IPS-NIHi11 (cell line): ENCODE measurements at regions not wholly inside any gene's neighbourhood (a gene's known extent, or its start where the extent isn't known, plus 50 kb on each side); places are given as distances from the start of the nearest gene placed in this dataset.

ENCODE experiments used
- DNase-seq: peaks from one replicate; pipeline ENCODE4 v3.0.0; 2012; ENCODE audit warnings: mixed read lengths, low spot score

DNA sequence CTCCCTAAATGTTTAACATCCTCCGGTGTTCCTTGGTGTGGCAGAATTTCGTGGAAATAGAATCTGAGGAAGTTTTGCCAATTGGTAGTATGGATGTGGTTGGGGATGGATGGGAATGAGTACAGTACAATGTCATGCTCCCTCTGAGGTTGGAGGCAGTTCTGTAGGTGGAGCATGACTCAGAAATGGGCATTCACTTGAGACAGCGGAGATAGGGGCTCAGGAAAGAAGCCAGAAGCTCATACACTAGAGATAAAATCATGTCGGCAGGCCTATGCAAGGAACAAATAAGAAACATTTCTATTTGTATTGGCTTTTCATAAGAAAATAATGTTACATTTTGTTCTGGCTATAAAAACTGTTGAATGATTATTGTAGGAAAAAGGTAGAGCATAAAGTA, 196.0 kb downstream of the URB2 start:
- no peak for DNase-seq

DNA sequence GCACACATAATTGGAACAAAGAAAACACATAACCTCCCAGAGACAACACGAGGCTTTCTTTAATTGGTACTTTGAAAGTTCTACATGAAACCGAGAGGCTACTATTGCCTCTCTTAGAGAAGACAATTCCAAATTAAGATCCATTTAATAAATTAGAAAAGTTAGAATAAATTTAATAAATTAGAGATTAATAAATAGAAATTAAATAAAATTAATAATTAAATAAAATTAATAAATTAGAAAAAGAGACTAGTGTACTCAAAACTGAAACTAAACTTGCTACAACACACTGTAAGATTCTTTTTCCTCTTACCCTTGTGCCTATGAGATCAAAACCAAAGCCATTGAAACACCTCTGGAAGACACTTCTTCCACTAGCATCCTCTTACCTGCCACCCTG, 199.0 kb downstream of the URB2 start:
- no peak for DNase-seq

DNA sequence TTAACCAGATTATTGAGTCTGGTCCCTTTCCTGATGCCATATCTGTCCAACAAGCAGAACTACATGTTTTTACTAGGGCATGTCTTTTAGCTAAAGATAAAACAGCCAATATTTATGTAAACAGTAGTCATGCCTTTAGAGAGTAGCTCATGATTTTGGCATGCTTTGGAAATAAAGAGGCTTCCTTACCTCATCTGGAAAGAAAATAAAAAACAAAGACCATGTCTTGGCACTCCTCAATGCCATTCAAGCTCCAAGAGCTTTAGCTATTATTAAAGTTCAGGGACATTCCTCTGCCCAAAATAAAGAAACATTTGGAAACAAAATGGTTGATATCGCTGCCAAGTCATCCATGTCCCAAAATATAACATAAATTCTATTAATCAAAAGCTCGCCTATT, 202.4 kb downstream of the URB2 start:
- DNase-seq, result no peak

DNA sequence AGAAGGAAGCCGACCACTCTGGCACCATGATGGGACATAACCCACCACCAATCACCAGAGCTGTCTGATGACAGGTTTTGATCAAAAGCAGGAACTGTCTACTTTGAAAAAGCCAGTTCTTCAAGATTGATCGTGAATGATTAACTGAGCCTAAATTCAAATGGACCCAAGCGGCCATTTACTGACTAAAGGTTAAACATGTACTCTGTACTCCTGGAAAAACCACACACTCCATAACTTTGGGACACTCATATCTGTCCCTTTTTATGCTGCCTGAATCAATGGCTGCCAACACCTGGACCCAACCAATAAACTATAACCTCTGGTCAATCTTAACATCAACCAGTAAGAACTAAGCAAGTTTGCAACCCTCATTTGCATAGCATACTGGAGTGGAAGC, 206.6 kb downstream of the URB2 start:
- DNase-seq, result no peak

DNA sequence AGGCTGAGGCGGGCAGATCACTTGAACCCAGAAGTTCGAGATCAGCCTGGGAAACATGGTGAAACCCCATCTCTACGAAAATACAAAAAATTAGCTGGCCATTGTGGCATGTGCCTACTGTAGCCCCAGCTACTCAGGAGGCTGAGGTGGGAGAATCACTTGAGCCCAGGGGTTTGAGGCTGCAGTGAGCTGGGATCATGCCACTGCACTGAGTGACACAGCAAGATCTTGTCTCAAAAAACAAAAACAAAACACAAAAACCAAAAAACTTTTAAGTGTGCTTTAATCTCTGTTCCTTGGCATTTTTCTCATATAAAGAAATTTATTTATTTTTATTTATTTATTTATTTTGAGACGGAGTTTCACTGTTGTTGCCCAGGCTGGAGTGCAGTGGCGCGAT, 208.2 kb downstream of the URB2 start:
- no peak for DNase-seq

DNA sequence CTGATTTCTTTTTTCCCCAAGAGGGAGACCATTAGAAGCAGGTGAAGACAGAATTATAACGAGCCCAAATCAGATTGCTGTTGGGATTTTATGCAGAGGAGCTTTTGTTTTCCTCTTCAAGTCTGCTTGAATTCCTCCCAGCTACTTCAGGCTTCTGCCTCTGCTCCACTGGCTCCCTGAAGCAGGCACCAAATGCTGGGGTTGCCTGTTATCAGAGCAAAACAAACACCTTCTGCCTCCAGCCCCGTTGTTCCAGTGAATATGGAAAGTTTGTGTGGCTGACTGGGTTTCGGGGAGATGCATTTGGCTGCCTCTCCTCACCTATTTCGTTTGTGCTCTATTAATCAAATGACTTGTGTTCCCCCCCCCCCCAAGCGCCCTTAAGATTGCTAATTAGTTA, 209.2 kb downstream of the URB2 start:
- DNase-seq, result no peak

DNA sequence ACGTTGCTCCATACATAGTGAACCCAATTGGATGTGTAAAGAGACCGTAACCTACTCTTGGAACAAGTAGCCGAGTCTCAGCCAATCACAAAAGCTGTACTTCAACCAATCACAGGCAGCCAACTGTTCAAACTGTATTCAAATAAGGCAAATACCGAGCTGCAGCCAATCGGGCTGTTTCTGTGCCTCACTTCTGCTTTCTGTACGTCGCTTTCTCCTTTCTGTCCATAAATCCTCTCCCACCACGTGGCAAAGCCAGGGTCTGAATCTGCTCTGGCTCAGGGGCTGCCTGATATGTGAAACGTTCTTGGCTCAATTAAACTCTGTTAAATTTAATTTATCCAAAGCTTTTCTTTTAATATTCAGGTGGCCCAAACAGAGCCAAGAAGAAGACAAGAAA, 210.3 kb downstream of the URB2 start:
- no peak for DNase-seq

DNA sequence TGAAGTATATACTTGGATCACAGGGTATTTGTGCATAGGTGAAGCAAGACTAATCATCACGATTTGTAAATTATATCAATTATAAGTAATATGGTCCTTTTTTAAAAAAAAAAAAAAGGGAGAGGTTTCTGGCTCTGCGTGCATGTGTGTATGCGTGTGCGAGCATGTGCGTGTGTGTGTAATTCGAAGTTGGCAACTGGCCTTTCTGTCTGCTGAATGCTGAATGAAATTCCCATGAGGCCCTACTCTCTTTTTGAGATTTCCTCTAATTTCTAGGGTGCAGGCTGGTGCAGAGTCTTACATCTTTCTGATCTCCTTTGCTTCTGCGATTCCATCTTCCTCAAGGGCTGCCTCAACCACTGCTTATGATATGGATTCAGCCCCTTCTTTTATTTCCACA, 212.2 kb downstream of the URB2 start:
- DNase-seq, result no peak

DNA sequence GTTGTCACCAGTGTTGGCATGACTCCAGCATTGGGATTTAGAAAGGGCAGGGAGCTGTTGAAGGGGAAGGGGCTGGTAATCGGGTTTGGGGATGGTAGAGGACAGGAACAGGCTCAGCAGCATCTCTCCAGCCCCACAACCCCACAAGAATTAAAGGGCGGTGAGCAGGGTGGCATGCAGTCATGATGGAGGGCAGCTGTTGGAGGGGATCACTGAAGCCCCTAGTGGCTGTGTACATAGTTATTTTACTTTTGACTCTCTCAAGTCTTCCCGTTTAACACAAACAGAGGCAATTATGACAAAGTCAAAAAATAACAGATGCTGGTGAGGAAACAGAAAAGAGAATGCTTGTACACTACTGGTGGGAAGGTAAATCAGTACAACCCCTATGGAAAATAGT, 213.8 kb downstream of the URB2 start:
- DNase-seq, result no peak

DNA sequence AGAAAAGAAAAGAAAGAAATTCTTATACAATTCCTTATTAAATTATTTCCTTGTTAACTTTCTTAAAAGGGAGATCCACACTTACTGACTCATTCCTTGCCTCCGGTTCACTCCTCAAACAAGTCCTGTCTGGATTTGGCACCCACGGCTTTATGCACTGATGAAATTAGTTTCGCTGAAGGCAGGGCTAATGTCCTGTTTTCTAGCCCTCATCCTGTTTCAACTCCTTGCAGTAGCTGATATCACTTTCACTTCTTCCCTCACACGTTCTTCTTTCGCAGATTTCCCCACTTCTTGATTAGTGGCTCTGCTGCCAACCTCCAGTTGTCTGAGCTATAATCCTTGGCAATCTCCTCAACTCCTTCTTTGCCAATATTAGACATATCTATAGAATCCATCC, 215.2 kb downstream of the URB2 start:
- DNase-seq, result no peak

DNA sequence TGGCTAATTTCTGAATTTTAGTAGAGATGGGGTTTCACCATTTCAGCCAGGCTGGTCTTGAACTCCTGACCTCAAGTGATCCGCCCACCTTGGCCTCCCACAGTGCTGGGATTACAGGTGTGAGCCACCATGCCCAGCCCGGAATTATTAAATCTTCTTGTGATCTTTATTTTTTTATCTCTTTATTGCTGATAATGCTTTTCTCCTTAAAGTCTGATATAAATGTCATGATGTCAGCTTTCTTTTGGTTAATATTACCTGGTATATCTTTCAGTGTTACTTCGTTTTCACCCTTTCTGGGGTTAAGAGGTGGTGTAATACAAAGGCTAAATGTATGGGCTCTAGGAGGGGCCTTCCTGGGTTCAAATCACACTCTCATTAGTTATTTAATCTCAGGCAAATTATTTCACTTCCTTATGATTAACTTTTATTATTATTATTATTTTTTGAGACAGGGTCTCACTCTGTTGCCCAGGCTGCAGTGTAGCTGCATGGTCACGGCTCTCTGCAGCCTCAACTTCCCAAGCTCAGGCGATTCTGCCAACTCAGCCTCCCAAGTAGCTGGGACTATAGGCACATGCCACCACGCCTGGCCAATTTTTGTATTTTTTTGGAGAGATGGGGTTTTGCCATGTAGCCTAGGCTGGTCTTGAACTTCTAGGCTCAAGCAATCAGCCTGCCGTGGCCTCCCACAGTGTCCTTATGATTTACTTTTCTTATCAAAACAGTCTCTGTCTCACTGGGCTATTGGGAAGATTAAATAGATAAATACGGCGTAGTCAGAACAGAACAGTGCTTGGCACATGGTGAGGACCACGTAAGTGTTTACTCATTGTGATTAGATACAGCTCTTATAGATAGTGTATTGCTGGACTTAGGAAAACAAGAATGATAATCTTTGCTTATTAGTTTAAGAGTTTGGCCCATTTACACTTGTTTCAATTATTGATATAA, 216.5 kb downstream of the URB2 start:
- DNase-seq, result no peak

DNA sequence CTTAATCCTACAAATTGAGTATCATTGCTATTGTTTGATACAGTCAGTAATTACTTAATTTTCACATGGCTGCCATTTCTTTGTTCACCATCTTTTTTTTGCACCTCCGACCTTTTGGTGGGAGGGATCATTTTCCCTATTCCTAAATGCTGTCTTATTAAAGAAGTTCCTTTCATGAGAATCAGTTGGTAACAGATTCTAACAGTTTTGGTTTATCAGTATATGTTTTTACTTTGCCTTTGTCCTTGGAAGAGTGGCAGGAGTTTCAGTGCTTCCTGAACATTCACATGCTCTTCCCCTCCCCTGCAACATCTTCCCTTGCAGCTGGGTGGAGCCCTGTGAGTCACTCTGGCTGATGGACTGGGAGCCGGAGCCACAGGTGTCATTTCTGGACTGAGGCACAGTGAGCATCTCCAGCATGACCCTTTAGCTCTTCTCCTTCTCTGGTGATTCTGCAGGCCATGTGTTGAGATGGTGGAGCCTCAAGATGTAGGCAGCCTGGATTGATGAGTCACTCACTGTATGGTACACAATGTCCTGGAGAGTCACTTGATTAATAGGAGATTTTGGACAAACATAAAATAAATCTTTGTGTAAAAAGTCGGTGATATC, 217.7 kb downstream of the URB2 start:
- DNase-seq, result peak; percentile 19

DNA sequence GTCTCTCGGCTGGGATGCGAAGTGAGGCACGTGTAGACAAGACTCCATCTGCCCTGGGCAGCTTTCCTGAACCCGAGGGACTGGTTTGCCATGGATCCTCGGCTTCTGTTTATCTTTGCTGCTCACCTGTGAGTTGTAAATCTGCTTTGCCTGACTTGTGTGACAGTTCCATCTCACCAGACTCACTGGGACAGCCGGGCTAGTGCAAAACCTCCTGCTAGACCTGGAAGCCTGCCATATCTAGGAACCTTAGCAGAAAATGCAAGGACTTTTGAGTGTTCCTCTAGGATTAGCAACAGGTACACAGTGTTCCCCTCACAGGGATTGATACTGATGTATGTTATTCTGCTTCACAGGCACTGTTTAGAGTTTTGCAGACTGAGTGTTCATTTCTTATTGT, 218.6 kb downstream of the URB2 start:
- no peak for DNase-seq

DNA sequence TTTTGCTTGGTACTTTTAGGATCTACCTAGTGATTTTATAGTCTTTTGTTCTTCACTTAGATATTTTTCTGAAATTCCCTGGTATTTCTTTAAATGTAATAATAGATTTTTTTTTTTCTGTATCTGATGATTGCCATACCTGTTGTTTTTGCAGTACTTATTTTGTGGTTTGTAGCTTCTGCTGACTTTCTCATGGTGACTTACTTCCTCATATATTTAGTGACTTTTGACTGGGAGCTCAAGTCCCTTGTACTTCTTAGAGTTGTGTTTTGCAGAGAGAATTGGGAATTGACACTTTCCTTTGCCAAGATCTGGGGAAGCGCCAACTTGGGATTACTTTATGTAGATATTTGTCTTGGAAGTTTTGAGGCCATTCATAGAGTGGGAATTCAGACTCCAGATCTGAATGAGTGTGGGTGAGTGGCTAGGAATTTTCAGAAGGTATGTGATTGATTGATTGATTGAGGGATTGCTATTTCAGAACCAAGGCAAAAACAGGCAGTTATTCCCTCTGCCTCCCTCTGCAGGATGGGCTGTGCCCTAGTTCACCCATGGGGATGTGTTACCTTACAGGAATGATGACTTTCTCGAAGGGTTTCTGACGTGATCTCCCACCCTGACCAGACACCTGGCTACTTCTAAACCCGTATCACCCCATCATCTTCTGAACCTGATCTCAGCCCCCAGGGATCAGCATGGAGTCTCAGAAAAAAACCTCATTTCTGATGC, 219.5 kb downstream of the URB2 start:
- no peak for DNase-seq

DNA sequence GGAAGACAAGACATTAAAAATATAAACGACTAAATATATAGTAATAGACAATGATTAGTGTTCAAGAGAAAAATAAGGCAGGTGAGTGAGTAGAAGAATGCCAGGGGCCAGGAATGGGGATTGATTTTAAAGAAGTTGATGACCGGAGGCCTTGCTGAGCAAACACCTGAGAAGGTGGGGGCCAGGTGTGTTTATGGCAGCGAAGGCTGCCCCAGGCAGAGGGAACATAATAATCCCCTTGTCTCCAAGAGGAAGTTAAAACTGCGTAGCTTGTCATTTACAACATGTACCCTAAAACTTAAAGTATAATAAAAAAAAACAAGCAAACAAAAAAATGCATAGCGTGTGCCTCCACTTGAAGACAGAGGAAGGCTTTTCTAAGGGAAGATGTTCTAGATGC, 220.3 kb downstream of the URB2 start:
- no peak for DNase-seq

DNA sequence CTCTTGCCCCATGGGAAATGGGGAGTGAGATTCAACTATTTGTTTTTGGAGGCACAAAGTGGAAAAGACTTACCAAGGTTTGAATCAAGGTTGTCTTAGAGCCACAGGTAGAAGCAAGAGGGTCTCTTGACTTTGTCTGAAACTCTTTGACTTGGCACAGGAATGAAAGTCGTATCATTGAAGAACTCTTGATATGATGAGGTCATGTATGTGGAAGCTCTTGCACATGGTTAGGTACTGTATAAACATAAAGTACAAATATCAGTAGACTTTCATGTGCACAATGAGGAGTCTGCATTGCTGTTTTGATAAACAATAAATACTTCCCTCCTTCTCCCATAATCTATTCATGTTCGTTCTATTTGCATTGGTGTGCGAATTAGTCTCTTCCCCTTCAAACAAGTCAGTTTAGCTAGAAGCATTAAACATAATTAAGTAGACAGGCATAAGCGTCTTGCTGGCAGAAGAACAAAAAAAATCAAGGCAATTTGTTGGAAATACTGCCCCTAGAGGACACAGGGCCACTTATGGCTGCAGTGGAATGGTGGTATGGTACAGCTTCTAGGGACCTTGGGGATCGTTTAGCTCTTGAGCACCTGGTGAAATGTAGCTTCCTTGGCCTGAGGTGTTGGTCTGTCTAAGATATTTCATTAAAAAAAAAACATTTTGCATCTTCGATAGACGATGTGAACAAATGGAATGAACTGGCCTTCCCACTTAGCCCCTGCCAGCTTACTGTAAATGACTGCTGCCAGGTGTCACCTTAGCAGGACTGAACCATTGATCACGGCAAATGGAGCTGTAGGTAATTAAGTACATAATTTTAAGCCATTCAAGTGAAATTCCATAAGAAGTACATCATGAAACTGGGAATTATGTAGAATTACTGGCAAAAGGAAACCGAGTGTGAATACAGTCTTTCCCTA, 218.0 kb upstream of the GALNT2 start:
- DNase-seq, result peak; percentile 62

DNA sequence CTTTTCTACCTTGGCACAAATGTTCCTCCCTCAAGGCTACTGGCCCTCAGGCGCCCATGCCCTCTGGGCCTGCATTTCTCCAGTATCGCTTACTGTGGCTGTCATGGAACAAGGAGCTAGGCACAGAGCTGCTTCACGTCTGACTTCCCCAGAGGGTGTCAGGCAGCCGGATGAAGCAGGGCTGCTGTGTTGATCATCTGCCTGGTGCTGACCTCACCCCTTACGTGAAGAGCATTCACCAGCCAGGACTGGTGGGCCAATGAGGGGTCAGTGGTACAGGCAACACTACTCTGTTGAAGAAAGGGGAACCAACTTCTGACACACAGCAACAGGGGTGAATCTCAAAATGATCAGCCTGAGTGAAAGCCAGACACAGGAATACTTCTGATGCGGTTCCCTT, 215.5 kb upstream of the GALNT2 start:
- no peak for DNase-seq

DNA sequence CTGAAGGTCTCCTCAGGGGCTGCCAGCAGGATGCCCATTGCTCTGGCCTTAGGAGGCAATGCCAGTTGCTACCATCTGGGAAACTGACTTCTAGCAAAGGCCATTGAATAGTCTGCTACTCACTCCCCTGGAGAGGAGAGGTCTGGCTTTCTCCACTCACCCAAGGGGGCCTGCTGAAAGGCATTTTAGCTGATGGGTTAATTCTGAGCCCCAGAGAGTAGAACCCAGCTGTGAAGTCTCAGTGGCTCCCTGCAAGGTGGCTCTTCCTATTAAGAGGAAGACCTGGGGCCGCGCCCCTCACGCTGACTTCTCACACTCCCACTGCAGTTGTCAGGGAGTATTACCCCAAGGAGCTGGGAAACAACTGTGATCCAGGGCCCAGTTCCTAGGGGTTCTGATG, 213.3 kb upstream of the GALNT2 start:
- no peak for DNase-seq

DNA sequence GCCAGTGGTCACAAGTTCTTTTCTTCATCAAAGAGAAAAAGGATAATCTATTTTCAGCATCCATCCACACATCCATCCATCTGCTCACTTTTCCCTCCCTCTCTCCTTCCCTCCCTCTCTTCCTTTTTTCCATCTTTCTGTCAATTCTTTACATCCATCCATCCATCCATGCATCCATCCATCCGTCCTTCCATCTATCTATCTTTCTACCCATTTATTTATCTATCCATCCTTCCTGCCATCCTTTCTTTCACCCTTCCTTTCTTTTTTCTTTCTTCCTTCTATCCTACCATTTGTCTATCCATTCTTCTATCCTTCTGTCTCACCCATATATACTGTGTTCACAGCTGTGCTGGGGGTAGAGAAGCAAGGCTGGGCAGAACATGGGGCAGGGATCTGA, 212.4 kb upstream of the GALNT2 start:
- DNase-seq, result no peak

DNA sequence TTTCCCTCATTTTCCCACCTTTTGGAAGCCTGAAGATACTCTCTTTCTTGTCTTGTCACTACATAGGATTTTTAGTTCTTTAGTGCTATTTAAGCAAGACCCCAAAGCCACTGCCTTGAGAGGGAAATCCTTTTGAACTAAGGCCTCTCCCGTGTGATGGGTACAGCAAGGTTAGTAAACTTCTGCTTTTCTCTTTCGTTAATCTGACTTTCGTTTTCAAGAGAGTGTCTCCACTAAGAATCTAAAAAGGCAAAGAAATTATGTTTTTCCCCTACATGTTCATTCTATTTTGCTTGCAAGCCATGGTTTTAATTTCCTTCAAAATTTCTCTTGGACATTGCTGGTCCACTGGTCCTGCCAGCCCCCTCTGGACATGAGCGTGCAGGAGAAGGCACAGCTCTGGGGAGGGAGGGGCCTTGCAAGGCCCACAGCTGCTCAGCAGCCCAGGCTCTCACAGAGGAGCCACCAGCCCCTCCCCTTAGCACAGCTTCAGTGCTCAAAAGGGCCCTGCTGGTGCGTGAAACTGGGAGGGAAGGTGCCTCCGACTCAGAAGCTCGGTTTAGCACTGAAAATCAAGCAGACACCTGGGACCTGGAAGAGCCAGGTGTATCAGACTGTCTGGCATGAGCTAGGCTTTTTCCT, 210.9 kb upstream of the GALNT2 start:
- peak; percentile 21 for DNase-seq

DNA sequence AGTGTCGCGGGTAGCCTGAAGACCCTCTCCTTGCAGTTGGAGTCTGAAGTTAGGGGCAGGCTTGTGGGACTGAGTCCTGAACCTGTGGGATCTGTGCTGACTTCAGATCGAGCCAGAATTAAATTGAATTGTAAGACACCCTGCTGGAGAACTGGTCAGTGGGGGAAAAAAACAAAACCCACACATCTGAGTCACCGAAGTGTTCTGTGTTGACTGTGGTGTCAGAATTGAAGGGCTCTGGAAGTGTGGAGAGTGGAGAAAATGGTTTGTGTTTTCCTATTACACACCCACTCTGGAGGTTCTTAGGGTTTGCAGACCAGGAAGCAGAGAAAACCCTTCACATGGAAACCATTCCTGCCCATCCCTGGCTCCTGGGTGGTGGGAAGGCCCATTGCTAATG, 209.5 kb upstream of the GALNT2 start:
- DNase-seq, result no peak
